ENCODE measurements at regions not wholly inside any gene's neighbourhood (a gene's known extent, or its start where the extent isn't known, plus 50 kb on each side); places are given as distances from the start of the nearest gene placed in this dataset.

DNA sequence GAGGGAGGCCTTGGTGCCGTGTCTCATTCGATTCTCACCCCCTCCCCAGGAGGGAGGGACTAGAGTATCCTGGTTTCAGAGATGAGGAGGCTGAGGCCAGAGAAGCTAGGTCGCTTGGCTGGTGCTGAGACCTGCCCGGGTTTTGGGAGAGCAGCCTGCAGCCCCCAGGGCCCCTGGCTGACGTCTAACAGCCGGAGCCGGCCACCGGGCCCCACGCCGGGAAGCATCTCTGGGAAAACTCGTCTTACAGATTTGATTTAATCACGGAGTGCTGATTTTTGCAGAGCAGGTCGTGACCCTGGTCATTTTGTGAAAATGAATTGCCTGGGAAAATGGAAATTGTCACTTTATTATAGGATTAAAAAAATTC, 97.5 kb downstream of the MICALL2 start:
- no peak overlapping the region for H3K4me3 ChIP-seq (ENCODE audit: low read depth, low read length)

DNA sequence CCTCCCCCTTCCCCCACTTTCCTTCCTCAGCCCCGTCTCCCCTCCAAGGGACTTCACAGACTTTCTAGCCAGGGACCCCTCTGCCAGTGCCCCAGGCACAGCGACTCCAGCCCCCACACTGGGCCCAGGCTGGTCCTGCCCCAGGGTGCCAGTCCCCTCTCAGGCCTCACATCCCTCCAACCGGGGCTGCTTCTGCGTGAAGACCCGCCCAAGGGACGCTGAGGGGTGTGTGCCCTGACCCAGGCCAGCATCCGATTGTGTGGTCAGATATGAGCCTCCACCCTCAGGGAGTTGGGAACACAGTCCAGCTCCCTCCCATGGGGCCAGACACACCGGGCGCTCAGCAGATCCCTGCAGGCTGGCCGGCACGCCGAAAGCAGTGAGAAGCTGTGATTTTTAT, 97.0 kb downstream of the MICALL2 start:
- no peak overlapping the region for H3K4me3 ChIP-seq (ENCODE audit: low read depth, low read length)
- TF ChIP-seq, protein P1, sequence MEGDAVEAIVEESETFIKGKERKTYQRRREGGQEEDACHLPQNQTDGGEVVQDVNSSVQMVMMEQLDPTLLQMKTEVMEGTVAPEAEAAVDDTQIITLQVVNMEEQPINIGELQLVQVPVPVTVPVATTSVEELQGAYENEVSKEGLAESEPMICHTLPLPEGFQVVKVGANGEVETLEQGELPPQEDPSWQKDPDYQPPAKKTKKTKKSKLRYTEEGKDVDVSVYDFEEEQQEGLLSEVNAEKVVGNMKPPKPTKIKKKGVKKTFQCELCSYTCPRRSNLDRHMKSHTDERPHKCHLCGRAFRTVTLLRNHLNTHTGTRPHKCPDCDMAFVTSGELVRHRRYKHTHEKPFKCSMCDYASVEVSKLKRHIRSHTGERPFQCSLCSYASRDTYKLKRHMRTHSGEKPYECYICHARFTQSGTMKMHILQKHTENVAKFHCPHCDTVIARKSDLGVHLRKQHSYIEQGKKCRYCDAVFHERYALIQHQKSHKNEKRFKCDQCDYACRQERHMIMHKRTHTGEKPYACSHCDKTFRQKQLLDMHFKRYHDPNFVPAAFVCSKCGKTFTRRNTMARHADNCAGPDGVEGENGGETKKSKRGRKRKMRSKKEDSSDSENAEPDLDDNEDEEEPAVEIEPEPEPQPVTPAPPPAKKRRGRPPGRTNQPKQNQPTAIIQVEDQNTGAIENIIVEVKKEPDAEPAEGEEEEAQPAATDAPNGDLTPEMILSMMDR (IDR thresholded peaks at IDR 0.05; ENCODE audit: low read depth, low read length) = no peak

More for the DNA sequence above, 97.5 kb downstream of the MICALL2 start:
- TF ChIP-seq, protein P1 (IDR thresholded peaks at IDR 0.05; ENCODE audit: low read depth, low read length) = no peak

DNA sequence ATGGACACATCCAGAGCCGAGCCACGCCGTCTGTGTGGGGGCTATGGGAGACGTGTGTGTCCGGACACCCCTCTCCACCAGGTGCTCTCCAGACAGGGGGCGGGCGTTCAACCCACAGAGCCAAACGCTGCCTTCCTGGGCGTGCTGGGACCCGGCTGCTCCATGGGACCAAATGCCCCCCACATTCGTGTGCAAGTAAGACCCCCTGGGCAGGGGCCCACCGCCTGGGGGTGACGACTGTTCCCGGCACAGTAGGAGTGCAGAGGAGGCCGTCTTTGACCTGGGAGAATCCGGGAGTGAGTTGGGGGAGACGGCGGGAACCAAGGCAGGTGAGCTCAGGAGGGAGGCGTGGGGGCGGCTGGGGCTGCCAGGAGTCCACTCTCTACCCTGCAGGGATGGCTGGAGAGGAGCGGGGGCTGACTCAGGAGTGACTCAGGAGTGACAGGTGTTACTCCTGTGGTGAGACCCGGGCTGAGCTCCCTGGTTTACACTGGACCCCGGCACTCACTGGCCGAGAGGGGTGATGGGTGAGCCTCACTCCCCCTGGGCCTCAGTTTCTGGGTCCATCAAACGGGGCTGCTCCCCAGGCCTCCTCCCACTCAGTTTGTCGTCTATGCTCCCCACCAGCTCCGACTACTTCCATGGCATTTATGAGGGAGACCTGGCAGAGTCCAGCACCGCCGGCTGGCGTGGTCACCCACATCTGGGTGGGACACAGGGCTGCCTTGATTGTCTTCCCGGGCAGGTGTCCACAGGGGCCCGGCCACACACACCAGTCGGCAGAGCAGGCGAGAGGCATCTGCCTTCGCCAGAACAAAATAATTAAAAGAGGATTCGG, 95.0 kb downstream of the MICALL2 start:
- H3K4me3 ChIP-seq (ENCODE audit: low read depth, low read length) = no peak overlapping the region
- TF ChIP-seq, protein P1 (IDR thresholded peaks at IDR 0.05; ENCODE audit: low read depth, low read length) = no peak

DNA sequence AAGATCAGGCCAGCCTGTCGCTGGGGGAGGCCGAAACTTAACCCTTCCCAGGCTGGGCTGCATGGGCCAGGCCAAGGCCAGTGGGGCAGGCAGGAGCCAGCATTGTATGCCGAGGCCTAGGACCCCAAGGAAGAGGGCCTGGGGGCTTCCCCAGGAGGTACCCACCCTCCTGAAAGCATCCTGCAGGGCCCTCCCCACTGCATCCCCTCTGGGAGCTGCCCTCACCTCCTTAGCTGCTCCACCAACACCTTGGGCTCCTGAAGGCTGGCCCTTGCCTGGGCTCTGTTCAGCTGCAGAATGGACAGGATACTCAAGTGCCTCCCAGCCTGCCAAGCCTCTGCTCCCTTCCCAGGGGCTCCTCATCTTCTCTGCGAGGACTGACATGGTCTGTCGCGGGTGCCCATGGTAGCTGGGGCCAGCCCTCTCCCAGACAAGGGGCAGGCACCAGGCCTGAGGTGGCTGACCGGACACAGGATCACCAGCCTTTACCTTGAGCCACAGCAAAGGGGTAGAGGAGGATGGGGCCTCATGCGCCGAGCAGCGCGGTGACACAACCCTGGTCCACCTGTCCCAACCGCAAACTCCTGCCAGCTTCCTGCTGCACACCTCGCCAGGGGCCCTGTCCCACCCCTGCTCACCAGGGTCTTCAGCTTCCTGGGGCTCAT, 94.2 kb downstream of the MICALL2 start:
- TF ChIP-seq, protein P1 (IDR thresholded peaks at IDR 0.05; ENCODE audit: low read depth, low read length) = no peak
- no peak overlapping the region for H3K4me3 ChIP-seq (ENCODE audit: low read depth, low read length)

DNA sequence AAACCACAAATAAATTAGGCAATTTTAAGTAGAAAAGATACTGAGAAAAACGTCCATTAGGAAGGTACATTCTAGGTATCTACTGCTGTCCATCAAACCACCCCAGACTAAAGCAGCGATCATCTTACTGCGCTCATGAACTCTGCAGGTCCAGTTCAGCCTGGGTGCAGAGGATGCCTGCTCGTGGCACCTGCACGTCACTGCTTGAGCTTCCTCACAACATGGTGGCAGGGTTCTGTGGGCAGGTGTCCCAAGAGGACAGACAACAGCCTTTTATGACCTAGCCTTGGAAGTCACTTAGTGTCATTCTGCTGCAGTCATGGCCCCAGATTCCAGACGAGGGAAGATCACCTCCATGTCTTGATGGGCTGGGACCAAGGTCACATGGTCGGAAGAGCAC, 93.4 kb downstream of the MICALL2 start:
- TF ChIP-seq, protein P1 (IDR thresholded peaks at IDR 0.05; ENCODE audit: low read depth, low read length) = no peak
- no peak overlapping the region for H3K4me3 ChIP-seq (ENCODE audit: low read depth, low read length)

DNA sequence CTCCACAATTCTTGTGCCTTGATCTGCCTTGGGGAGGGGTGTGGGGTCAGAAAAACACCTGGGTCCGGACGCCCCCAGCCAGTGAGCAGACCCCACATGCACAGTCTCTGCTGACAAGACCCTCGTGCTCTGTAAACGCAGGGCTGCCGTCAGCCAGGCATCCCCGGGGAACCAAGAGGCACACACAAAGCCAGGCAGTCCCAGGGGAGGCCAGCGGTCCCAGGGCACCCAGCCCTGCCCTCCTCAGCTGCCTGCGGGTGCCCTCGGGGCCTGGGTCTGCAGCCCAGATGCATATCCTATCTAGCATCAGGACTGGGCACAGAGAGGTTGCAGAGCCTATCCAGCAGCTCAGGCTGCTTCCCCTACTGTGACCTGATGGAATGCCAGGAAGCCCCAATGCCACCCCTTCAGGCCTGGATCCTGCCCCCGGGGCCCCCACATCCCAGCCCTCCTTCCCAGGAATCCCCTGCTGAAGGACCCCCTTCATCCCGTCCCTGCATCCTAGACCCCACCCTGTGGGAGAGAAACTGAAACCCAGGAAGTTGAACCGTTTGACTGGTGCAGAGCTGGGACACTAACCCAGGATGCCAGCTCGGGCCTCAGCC, 92.4 kb downstream of the MICALL2 start:
- TF ChIP-seq, protein P1 (IDR thresholded peaks at IDR 0.05; ENCODE audit: low read depth, low read length) = no peak
- no peak overlapping the region for H3K4me3 ChIP-seq (ENCODE audit: low read depth, low read length)

Data from WI38 (cell line).